NB4 (cell line): ENCODE measurements at regions not wholly inside any gene's neighbourhood (a gene's known extent, or its start where the extent isn't known, plus 50 kb on each side); places are given as distances from the start of the nearest gene placed in this dataset.

Source experiments
- TF ChIP-seq, protein P1 (sequence below): IDR thresholded peaks from one replicate; pipeline ENCODE4 v1.5.1; 2012; ENCODE audit warnings: low read depth, low read length
- TF ChIP-seq, protein P2 (sequence below): IDR thresholded peaks from 2 replicates; pipeline ENCODE4 v1.6.1; 2011; ENCODE audit warnings: low read depth, low read length

DNA sequence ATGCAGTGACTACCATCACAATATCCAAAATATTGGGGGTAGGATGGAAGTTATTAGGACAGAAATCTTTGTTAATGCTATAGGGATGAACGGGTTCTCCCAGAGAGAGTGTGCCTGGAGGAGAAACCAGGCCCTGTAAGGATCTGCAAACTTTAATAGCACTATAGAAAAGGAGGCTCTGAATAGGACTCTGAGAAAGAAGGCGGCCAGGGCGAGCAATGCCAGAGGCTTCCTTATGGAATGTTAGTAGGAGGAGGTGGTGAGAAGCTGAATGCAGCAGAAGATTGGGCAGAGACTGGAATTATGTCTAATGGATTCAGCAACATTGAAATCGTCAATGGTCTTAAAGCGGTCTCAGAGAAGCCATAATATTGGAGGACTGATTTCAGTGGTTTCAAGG is 84.6 kb upstream of the SYNDIG1 start:
- TF ChIP-seq, protein P1, sequence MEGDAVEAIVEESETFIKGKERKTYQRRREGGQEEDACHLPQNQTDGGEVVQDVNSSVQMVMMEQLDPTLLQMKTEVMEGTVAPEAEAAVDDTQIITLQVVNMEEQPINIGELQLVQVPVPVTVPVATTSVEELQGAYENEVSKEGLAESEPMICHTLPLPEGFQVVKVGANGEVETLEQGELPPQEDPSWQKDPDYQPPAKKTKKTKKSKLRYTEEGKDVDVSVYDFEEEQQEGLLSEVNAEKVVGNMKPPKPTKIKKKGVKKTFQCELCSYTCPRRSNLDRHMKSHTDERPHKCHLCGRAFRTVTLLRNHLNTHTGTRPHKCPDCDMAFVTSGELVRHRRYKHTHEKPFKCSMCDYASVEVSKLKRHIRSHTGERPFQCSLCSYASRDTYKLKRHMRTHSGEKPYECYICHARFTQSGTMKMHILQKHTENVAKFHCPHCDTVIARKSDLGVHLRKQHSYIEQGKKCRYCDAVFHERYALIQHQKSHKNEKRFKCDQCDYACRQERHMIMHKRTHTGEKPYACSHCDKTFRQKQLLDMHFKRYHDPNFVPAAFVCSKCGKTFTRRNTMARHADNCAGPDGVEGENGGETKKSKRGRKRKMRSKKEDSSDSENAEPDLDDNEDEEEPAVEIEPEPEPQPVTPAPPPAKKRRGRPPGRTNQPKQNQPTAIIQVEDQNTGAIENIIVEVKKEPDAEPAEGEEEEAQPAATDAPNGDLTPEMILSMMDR, result no peak
- TF ChIP-seq, protein P2, sequence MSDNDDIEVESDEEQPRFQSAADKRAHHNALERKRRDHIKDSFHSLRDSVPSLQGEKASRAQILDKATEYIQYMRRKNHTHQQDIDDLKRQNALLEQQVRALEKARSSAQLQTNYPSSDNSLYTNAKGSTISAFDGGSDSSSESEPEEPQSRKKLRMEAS, result no peak
